HG03439 (cell line): ENCODE measurements at regions not wholly inside any gene's neighbourhood (a gene's known extent, or its start where the extent isn't known, plus 50 kb on each side); places are given as distances from the start of the nearest gene placed in this dataset.

ENCODE experiments used
- ATAC-seq: cut with Tn5 transposase; IDR thresholded peaks from one replicate; pipeline ENCODE4 v1.9.1; 2021; ENCODE audit warnings: mild to moderate bottlenecking, moderate library complexity; ENCODE audit not compliant: unreplicated experiment

GRCh38 chr9:81841333-81841732, 86.9 kb upstream of the SPATA31D4 start:
- no peak for ATAC-seq

- ATAC-seq, result no peak
These were observed 84.1 kb upstream of the SPATA31D4 start for GRCh38 chr9:81844131-81844567.

GRCh38 chr9:81847181-81847915, 80.9 kb upstream of the SPATA31D4 start:
- no peak for ATAC-seq

GRCh38 chr9:81848472-81848871, 79.8 kb upstream of the SPATA31D4 start:
- no peak for ATAC-seq

GRCh38 chr9:81849631-81850259, 78.5 kb upstream of the SPATA31D4 start:
- no peak for ATAC-seq

GRCh38 chr9:81850724-81851123, 77.5 kb upstream of the SPATA31D4 start:
- no peak for ATAC-seq

GRCh38 chr9:81851340-81851739, 76.9 kb upstream of the SPATA31D4 start:
- no peak for ATAC-seq

GRCh38 chr9:81852820-81853219, 75.4 kb upstream of the SPATA31D4 start:
- ATAC-seq, result no peak

GRCh38 chr9:81855538-81855937, 72.7 kb upstream of the SPATA31D4 start:
- ATAC-seq, result no peak

- ATAC-seq, result no peak
These were observed 69.4 kb upstream of the SPATA31D4 start for GRCh38 chr9:81858657-81859430.

GRCh38 chr9:81860581-81860980, 67.6 kb upstream of the SPATA31D4 start:
- ATAC-seq, result no peak

GRCh38 chr9:81861644-81862043, 66.6 kb upstream of the SPATA31D4 start:
- no peak for ATAC-seq

- no peak for ATAC-seq
These were observed 60.1 kb upstream of the SPATA31D4 start for GRCh38 chr9:81868145-81868544.

GRCh38 chr9:81871695-81872094, 56.5 kb upstream of the SPATA31D4 start:
- ATAC-seq, result no peak

- no peak for ATAC-seq
These were observed 54.0 kb upstream of the SPATA31D4 start for GRCh38 chr9:81874250-81874649.

GRCh38 chr9:81874931-81875330, 53.3 kb upstream of the SPATA31D4 start:
- no peak for ATAC-seq

GRCh38 chr9:81877047-81877446, 51.2 kb upstream of the SPATA31D4 start:
- no peak for ATAC-seq
